COR-L47 (cell line): ENCODE measurements at regions not wholly inside any gene's neighbourhood (a gene's known extent, or its start where the extent isn't known, plus 50 kb on each side); places are given as distances from the start of the nearest gene placed in this dataset.
"Not testable (repeated sequence)": the region's sequence is repeated elsewhere in the genome, so short reads cannot be mapped to it uniquely, and the experiment has no call there.

Source experiments
- DNase-seq: peaks from one replicate; lab custom pipeline; 2025; lab: John Stamatoyannopoulos, UW

DNA sequence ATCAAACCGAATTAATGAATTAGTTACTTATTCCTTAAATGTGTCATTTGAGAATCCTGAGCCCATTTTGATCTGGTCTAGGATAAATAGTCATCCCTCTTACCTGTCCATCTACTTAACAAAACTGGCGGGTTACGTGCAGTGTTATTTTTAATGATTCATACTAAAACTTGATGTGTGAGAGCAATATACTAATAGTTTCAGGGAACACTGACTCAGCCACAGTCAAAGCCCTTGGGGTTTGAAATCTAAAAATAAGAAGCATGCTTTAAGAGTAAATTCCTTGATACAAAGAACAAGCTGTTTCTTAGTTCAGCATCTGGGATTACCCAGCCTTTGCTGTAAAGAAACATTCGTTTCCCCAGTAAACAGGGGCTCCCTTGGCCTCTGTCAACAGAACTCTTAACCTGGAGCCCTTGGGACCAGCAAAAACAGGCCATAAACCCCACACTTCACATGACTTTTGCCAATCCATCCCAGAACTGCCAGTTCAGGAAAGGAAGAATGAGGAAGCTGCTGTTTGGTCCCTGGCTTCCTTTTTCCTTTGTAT, 370.6 kb upstream of the IGFBP3 start:
- no peak for DNase-seq

DNA sequence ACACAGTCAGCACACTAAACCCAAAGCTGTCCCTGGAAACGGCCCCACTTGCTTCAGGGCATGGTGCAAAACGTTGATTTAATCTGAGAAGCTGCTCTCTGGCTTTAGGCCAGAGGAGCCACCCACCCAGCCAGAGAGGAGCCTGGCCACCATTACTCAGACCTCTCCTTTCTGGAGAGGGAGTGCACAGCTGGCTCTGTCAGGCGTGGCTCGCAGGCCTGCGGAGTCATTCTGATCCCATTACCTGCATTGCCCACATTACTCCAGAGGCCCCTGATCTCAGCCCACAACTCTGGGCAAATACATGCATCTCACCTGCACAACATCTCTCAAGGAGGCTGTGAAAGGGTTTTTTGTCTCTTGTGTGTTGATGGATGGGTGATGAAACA, 370.0 kb upstream of the IGFBP3 start:
- DNase-seq = no peak

DNA sequence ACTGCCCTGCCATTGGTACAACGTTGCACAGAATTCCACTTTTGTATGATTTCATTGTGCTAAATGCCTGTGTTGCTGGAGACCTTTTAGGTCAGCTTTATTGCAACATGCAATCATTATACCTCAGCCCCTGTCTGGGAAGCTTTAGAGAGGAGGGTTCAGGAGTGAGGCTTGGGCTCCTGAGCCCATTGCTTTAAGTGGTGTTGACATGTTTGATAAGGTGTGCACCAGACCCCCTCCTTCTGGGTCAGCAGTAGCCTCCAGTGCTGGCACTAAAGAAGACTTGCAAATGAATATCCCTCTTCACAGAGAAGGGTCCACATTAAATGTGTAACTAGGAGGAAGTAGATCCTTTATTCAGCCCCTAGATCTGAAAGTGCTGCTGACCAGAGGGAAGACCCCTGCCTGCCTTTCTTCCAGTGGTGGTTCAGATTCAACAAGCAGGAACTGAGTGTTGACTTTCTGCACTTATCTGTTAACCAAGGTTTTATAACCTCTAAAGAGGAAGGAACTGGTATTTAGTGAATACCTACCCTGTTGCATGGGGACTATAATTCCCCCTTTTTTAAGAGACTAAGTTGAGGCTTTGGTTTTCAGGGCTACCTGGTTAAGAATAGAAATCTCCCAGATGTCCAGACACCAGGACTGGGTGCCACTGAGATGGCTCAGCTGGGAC, 369.4 kb upstream of the IGFBP3 start:
- DNase-seq = no peak

DNA sequence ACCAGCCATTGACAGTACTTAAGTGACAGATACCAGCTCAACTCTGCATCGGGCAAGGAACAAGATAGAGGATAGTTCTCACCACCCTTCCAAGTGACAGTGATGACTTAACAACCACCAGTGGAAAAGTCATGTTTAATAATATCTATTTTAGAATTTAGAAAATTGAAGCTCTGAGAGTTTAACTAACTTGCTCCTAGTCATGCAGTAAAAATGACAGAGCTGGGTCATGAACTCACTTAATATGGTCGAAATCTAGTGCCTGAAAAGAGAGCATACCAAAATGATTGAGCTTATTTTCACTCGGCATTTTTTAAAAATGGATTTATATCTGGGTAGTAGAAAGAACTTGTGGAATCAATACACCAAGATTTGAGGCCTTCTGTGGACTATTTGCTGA, 367.8 kb upstream of the IGFBP3 start:
- DNase-seq = no peak

DNA sequence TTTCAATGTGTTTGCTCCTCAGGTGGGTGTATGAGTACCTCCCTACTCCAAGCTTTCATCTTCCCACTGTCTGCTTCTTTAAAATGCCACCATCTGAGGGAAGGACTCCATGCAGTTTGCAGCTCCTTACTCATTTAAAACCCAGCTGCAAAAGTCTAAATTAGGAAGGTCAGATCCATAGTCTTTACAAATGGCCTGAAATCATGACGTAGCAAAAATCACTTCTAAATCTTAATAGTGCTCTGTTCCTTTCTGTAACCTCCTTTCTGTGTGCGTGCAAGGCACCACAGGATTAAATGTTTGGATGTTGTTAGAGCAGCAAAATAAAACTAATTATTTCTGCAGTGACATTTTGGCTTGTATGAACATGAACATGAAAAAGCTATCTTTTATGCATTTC, 366.9 kb upstream of the IGFBP3 start:
- no peak for DNase-seq

DNA sequence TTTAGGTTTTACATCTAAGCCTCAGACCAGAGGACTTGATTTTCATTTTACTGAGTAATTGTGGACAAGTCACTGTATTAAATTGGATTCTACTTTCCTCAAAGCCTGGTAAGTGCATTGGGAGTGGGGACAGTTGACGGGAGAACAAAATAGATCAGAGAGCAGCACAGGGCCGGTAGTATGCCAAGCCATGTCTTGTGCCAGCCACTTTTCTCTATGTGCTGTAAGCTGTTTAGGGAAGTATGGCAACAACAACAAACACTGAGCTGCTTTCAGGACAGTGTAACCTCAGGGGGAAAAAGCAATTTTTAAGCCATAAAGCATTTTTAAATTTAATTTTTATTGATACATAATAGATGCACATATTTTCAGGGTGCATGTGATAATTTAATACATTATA, 365.9 kb upstream of the IGFBP3 start:
- no peak for DNase-seq

DNA sequence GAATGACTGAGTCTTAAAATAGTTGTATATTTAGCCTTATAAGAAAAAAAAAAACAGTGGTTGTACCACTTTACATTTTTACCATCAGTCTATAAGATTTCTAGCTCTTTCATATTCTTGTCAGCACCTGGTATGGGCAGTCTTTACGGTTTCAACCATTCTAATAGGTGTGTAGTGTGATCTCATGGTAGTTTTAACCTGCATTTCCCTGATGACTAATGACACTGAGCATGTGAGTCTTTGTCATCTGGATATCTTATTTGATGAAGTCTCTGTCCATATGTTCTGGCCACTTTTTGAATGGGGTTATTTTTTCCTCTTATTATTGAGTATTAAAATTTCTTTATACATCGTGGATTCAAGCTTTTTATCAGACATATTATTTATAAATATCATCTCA, 365.3 kb upstream of the IGFBP3 start:
- DNase-seq = no peak

DNA sequence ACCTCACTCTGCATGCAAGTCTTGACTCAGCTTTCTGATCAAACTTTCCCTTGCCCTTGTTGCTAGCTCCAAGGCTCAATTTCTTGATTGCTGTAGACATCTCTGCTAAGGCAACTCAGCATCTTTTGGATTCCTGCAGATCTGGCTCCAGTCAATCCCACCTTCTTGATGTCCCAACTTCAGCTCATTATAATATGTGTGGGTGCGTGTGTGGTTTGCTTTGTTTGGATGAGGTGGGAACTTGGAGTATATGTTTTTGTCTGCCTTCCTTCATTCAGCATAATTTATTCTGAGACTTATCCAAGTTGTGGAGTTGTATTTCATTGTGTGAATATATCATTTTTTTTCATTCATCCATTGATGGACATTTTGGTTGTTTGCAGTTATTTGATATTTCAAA, 364.8 kb upstream of the IGFBP3 start:
- DNase-seq = no peak

DNA sequence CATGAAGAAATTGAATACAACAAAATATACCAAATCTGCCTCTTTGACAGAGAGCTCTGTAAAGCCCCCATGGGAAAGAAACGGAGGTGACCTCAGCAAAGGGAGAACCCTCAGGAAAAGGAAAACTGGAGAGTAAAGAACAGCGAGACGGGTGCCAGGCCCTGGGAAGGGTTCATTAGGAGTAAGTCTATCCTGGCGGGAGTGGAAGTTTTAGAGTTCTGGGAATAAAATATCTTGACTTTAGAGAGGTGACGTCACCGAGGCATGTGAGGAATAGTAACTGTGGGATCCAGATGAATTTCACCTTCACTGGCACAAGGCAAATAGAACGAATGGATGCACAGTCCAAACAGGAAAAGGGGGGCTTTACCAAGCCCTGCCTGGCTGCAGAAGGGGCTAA, 362.8 kb upstream of the IGFBP3 start:
- DNase-seq = no peak

DNA sequence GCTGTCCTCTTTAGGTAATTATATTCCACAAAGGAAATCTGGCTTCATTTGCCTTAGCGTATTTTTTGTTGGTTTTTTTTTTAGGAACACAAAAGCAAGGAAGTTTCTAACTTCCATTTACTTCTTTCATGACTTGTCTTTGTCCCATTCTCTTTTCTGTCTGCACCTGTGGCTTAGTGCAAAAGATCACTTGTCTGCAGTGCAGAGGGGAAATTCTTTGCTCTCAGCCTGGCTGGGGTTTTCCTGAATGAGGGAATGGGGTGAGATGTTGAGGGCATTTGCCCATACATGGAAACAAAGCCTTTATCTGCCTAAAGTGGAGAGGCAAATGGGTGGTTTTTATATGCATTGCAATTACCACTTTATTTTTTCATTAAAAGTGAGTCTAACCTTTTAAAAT, 361.1 kb upstream of the IGFBP3 start:
- DNase-seq = no peak

DNA sequence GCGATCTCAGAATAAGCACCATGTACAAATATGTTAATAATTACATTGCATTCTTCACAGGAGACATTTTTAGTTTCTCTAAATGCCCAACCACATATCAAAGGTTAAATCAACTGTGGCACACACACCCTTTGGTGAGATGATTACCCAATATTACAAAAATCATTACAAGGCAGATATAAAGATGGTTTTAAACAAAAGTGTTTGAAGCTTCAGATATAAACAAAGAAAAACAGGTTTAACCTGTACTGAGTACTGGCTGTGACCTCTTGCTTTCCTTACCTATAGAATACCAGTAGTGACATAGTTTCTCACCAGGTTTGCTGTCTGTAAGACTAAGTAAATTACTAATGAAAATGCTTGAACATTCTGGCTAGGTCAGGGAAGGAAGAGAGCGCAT, 360.0 kb upstream of the IGFBP3 start:
- DNase-seq = no peak

DNA sequence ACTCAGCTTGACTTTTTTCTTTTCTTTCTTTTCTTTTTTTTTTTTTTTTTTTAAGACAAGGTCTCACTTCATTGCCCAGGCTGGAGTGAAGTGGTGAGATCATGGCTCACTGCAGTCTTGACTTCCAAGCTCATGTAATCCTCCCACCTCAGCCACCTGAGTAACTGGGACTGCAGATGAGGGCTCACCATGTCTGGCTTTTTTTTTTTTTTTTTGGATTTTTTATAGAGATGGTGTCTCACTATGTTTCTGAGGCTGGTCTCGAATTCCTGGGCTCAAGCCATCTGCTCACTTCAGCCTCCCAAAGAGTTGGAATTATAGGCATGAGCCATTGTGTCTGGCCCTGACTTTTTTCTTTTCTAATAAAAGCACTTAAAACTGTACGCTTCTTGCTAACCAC, 358.2 kb upstream of the IGFBP3 start:
- no peak for DNase-seq

DNA sequence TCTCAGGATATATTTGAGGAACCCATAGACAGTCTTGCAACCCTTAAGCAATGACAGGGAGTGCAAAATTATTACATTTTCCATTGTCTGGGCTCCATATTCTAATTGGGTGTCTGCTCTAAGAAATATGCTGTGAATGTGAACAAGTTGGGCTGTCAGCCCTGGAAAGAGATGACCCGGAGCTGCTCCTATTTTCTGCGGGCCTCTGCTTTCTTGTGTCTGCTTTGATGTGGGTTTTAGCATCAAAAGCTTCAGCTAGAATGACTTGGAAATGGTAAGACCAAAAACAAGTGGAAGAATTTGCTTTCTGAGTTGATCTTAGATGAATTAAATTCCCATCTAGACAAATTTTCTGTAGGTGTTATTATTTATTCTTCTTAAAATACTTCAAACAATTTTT, 343.6 kb upstream of the IGFBP3 start:
- DNase-seq = no peak

DNA sequence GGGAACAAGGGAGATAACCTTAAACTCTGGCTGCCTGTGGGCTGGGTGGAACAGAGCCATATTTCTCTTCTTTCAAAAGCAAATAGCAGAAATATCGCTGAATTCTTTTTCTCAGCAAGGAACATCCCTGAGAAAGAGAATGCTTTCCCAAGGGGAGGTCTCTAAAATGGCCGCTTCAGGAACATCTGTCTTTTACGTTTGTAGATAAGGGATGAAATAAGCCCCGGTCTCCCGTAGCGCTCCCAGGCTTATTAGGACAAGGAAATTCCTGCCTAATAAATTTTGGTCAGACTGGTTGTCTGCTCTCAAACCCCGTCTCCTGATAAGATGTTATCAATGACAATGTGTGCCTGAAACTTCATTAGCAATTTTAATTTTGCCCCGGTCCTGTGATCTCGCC, 340.6 kb upstream of the IGFBP3 start:
- not testable (repeated sequence) for DNase-seq

DNA sequence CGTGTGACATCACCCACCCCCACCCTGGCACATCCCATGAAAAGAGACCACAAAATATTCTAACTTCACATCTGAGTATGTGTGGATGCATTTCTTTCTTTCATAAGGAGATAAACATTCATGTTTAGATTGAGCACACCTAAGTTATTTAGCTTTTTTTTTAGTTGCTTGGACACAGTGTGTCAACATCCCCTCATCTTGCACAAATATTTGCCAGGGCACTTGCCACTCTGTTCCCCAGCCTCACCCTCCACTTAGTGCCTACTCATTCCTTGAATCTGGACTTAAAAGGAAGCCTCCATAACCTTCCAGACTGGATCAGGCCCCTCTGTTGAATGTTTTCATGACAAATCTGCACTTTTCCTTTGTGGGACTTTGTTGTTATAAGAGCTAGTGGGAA, 338.9 kb upstream of the IGFBP3 start:
- DNase-seq = no peak

DNA sequence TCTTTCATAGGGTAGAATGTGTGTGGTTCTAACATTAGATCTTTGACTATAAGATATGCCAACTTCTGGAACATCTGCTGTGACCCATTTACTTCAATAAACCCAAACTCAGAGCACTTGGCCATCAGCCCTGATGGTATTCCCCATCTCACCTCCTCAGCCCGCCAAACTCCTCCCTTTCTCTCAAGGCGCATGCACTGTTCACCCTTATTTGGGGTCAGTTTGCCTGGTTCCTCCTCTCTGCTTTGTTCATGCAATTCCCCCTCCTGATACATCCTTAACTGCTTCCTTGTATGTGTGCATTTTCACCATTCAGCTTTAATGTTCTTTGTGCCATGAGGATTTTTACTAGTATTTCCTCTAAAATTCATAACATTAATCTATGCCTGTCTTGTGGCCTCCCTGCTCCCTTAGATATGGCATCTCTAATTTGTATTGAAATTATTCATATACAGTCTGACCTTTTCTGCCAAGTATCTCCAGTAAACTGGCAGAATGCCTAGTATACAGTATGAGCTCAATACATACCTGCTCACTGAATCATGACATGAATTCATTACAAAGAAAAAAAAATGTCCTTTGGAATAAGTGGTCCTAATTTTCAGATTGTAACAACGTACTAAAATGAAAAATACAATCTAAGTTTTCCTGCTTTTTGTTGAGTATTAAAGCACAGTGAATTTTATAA, 336.8 kb upstream of the IGFBP3 start:
- DNase-seq = no peak

DNA sequence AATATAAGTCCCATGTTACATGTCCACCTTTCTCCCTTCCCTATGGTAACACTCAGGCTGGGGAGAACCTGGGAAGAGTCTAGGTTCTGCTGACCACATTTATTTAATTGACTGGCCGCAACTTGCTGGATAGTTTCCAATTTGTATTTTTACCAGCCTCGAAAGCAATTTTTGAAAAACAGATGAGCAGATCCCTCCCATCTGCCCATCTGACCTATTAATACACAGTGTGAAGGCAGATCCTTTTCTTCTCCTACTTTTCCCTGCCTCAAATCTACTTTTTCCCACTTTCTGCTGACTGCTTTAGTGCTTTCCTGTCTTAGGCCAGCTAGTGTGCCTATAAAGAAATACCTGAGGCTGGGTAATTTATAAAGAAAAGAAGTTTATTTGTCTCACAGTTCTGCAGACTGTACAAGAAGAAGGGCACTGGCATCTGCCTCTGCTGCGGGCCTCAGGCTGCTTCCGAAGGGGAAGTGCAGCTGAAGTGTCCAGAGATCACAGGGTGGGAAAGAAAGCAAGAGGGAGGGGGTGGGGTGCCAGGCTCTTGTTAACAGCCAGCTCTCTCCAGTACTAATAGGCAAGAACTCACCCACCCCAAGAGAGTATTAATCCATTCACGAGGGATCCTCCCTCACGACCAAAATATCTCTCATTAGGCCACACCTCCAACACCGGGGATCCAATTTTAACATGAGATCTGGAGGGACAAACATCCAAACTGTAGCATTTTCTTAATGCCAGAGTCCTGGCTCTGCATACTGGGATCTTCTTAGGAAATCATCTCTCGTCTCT, 336.0 kb upstream of the IGFBP3 start:
- DNase-seq = no peak

DNA sequence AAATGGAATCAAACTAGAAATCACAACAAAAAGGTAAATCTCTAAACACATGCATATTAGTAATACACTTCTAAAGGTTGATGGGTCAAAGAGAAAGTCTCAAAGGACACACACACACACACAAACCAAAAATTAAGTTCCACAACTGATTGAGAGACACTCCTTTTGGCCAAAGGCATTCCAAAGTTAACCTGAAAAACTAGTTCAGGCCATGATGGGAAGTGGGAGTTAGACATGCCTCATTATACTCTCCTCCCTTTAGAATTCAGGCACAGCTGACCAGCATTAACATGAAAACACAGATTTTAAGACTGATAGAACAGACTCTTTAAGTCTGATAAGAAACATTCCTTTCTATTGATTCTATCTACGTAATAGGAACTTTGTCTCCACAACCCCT, 332.4 kb upstream of the IGFBP3 start:
- no peak for DNase-seq

DNA sequence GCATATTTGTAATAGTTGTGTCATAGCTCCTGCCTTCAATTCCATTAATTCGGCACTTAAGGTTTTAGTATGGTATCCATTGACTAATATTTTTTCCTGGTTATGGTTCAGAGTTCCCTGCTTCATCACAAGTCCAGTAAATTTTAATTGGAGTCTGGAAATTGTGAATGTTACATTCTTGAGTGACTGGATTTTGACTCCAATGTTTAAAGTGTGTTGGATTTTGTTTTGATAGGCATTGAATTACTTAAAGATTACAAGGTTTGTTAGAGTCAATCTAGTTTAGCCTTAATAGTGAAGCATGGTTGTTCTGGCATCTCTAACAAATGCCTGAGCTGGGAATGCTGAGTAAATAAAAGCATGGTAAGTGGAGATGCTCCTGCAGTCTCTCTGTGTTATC, 326.6 kb upstream of the IGFBP3 start:
- no peak for DNase-seq

DNA sequence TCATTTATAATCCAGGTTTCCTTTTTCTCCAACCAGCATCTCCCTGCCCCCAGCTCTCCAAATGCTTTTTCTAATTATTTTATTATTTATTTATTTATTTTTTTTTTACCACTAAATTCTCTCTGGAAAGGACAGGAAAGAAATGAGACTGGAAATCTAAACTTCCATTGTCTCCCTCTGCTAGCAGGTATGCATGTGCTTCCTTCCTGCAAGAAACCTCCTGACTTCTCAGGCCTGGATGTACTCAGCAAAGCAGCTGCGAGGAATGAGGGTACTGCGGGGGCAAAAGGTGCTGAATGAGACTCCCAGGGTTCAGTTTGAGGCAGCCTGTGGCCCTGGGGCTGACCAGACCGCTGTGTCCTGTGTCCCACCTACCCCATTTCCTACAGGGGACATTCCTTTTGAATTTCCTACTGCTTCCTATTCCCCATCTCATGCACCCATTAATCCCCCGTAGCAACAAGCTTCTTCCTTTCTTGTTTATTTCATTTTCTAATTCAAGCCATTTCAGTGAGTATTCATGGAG, 324.6 kb upstream of the IGFBP3 start:
- DNase-seq = no peak

DNA sequence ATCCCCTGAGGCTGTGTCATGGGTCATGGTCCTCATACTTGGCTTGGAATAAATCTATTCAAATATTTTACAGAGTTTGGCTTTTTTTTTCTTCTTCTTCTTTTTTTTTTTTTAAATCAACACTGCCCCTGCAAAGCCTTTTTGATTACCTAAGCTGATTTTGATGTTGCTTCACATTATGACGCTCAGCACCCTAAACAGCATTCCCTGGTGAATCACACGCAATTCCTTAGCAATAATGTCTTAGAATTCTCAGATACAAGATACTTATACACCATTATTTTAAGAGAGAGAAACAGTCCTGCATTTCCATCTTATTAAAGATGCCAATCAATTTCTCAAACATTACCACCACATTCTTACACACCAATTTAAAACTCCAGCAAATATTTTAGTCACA, 323.7 kb upstream of the IGFBP3 start:
- DNase-seq = no peak

DNA sequence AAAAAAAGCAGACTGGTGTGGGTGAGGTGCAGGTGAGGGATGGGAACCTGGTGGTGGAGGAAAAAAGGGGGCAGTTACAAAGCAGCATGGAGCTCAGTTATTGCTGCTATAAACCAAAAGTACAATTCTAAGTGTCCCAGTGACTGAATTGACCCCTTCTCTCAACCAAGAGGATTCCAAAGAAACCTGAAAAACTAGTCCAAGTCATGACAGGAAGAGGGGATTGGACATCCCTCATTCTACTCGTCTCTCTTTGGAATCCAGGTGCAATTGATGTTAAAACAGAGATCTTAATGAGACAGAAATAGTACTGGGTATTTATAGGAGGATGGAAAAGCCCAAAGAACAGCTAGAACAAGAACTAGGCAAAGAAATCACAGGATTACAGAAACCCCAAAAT, 322.3 kb upstream of the IGFBP3 start:
- no peak for DNase-seq

DNA sequence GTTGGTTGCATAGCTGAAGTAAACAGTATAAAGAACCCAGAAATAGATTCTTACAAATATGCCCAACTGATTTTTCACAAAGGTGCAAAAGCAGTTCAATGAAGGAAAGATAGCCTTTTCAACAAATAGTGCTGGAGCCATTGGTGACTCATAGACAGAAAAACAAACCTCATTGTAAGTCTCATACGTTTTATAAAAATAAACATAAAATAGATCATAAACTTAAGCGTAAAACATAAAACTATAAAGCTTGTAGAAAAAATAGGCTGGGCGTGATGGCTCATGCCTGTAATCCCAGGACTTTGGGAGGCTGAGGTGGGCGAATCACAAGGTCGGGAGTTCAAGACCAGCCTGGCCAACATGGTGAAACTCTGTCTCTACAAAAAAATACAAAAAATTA, 318.8 kb upstream of the IGFBP3 start:
- DNase-seq = no peak
